HG02678 (cell line): ENCODE measurements at regions not wholly inside any gene's neighbourhood (a gene's known extent, or its start where the extent isn't known, plus 50 kb on each side); places are given as distances from the start of the nearest gene placed in this dataset.
"Not testable (repeated sequence)": the region's sequence is repeated elsewhere in the genome, so short reads cannot be mapped to it uniquely, and the experiment has no call there.

ENCODE experiments used
- ATAC-seq: cut with Tn5 transposase; IDR thresholded peaks from one replicate; pipeline ENCODE4 v1.9.1; 2021; ENCODE audit warnings: mild to moderate bottlenecking, moderate library complexity; ENCODE audit not compliant: unreplicated experiment

DNA sequence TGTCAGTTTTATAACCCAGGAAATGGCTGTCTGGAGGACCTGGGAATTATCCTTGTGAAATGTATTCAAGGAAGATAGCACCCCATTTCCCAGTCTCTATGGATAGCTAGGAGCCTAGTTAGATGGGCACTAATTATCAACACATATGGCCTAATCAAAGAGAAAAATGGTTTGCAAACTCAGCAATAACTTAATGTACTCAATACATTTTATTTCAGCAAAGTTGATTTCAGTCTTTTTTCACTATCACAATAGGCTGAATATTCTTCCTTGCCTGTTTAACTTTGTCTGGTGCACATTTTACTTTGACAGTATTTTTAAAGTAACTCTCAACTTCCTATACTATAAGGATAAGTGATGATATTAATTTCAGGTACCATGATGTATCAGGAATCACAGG lies 756.3 kb downstream of the CCDC85A start:
- ATAC-seq, result no peak

GRCh38 chr2:56952871-56953270 lies 769.1 kb downstream of the CCDC85A start:
- ATAC-seq, result no peak

DNA sequence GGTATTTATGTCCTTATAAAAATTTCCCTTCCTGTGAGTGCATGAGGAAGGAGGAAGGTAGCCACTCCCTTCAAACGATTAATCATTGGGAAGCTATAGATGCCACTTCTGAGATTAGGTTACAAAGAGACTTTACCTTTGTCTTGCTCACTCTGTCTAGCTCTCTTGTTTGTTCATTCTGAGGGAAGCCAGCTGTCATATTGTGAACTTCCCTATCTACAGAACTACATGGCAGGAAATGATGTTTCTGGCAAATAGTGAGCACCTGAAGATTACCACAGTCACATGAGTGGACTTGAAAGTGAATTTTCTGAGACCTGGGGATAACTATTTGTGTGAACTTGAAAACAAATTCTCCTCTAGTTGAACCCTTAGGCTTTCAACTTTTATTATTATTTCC lies 776.8 kb downstream of the CCDC85A start:
- ATAC-seq, result no peak

DNA sequence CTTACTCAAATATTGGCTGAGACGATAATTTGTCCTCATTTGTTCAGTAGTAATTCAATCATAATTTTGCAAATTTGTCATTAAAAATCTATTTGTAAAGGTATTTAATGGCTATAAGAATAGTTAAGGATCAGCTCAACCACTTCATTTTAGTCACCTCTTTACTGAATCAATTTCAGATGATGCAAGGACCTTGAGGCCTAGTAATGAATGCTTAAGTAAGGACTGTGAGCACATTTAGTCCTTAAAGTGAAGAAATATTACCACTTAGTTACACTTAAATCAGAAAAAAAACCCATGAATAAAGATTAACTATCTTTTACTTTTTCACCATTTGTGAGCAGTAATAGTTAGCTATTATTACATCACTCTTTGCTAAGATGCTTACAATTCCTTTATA lies 778.9 kb downstream of the CCDC85A start:
- ATAC-seq, result no peak

GRCh38 chr2:56969513-56969912 lies 785.7 kb downstream of the CCDC85A start:
- ATAC-seq, result no peak

- no peak for ATAC-seq
These were observed 787.7 kb downstream of the CCDC85A start for GRCh38 chr2:56971383-56971974.

DNA sequence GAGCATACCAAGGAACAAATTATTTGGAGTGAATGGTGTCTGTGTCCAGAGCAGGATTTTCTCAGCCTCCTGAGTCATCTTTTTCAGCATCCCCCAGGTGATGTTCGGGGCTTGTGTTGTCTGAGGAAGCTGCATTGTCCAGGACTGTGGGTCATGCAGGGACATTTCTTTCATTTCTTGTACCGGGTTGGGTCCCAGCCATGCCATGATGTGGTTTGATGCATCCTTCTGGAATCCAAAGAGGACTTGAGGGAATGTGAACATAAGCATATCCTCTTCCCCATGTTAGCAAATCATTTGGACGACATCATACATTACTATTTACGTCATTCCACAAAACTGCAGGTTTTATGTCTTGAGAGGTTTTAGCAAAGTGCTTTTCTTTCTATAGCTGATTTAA lies 797.8 kb downstream of the CCDC85A start:
- no peak for ATAC-seq

GRCh38 chr2:56985609-56986008 lies 801.8 kb downstream of the CCDC85A start:
- no peak for ATAC-seq

DNA sequence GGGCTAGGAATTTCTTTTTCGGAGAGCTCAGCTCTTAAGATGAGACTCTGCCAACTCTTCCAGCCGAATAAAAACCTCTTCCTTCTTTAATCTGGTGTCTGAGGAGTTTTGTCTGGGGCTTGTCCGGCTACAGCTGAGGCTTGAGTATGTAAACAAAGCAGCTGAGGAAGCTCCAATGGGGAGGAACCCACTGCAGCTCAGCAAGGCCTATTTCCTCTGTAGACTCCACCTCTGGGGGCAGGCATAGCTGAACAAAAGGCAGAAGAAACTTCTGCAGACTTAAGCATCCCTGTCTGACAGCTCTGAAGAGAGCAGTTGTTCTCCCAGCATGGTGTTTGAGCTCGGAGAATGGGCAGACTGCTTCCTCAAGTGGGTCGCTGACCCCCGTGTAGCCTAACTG lies 838.7 kb downstream of the CCDC85A start:
- no peak for ATAC-seq

GRCh38 chr2:57044931-57045635 lies 861.3 kb downstream of the CCDC85A start:
- ATAC-seq, result no peak

DNA sequence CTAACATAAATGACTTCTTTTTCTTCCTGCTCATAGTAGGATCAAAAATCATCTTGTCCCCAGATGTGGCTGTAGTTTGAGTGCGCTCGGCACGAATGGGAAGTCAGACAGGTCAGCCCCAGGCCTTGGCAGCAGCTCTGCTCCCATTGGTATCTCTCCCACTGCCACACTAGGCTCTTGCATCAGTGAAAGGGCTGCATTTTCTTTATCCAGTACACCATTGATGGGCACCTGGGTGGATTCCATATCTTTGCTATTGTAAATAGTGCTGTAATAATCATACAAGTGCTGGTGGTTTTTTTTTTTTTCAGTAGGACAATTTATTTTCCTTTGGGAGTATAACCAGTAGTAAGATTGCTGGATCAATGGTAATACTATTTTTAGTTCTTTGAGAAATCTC lies 865.5 kb downstream of the CCDC85A start:
- no peak for ATAC-seq

DNA sequence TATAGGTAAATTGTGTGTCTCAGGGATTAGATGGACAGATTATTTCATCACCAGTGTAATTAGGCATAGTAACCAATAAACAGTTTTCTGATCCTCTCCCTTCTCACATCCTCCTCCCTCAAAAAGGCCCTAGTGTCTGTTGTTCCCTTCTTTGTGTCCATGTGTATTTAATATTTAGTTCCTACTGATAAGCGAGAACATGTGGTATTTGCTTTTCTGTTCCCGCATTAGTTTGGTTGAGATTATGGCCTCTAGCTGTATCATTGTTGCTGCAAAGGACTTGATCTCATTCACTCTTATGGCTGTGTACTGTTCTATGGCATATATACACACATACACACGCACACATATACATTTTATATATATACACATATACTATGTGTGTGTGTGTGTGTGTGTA lies 866.2 kb downstream of the CCDC85A start:
- no peak for ATAC-seq

GRCh38 chr2:57066301-57066700 lies 882.5 kb downstream of the CCDC85A start:
- ATAC-seq, result not testable (repeated sequence)

- ATAC-seq, result no peak
These were observed 891.4 kb downstream of the CCDC85A start for GRCh38 chr2:57075226-57075625.

DNA sequence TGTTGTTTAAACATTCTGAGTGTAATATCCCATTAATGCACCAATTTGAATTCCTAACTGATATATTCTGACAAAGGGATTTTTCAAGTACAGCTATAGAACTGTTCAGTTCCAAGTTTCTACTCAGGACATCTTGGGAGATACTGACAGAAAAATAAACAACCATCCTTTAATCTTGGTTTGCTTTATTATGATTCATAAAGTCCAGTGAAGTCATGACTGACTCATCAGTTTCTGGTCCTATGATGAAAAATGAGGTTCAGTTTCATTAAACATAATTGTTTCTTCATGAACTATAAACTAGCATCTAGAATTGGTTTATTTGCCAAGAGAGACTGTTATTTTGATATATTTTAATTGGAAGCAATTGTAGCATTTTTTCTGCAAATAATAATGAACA lies 896.2 kb downstream of the CCDC85A start:
- ATAC-seq, result no peak

DNA sequence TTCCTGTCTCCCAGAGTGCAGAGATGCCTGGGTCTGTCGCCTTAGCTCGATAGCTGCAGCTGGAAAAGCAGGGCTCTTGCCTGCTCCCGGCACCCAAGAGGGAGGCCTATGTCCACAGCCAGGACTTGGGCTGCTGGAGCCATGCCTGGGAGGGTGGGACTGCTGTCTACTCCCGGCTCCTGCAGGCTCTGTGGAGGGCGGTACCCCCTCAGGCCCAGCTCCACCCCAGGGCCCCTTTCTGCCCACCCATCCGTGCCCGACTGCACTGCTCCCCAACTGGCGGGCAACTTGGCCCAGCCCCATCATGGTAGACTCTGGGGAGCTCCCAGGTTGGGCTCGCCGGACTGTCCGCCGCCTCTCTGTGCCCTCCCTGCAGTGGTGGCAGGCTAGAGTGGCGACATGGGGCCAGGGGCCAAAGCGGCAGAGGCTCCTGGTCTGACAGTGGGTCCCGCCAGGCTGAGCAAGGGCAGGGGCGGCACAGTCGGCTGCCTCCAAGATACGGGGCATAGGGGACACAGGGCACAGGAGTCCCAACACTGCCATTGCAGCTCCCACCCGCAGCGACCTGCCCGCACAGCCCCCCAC lies 901.0 kb downstream of the CCDC85A start:
- no peak for ATAC-seq

- no peak for ATAC-seq
These were observed 909.2 kb downstream of the CCDC85A start for GRCh38 chr2:57093020-57093419.

- no peak for ATAC-seq
These were observed 914.1 kb downstream of the CCDC85A start for GRCh38 chr2:57097855-57098254.

- no peak for ATAC-seq
These were observed 916.6 kb downstream of the CCDC85A start for GRCh38 chr2:57100436-57100835.

GRCh38 chr2:57105694-57106093 lies 921.9 kb downstream of the CCDC85A start:
- ATAC-seq, result no peak

DNA sequence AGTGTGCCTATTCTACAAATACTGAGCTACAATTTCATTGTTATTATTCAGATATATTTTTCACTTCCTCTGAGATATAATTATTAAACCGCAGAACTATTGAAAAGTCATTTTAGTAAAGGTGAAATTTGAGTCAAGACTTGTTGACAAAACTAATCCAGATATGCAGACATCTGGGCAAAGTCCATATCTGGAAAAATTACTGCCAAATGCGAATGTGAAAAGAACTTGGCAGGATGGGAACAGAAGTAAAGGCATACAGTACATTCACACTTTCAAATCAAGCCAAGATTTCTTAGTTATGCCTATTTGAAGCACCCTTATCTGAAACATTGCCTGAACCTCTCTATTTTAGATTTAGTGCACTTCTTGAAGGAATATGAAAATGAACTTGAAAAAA lies 923.6 kb downstream of the CCDC85A start:
- no peak for ATAC-seq

DNA sequence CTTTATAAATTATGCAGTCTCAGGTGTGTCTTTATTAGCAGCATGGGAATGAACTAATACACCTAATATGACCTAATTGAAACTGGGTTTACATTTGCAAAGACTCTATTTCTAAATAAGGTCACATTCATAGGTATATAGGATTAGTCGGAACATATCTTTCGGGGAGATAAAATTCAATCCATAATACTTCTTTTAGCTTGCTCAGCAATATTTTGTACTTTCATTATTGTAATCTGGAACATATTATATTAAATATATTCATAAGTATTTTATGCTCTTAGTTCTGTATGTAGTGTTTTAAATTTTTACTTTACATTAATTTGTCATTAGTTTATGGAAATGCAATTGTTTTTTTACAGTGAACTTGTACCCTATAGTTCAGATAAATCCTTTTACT lies 927.7 kb downstream of the CCDC85A start:
- no peak for ATAC-seq

DNA sequence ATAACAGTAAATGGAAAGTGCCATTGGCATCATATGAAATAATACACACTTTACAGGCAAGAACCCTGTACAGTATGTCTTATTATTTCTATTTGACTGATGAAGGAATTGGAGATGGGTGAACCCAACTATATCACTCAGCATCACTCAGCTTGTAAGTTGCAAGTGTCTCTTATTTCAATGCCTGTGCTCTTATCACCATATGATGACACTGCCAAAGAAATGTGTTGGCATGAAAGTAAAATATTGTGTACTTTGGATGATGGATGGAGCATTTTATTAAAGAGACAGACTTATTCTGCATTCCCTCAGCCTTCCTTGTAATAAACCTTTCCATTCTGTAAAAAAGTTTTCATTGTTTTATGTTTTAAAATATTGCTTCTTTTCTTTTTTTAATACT lies 927.5 kb upstream of the VRK2 start:
- ATAC-seq, result no peak
